Body of pancreas (tissue), 4 donors: ENCODE measurements at regions not wholly inside any gene's neighbourhood (a gene's known extent, or its start where the extent isn't known, plus 50 kb on each side); places are given as distances from the start of the nearest gene placed in this dataset.

Experiments used
- ATAC-seq: fragments of 150-250 bp; one replicate; pipeline ENCODE4 v1.9.1; 2016
- DNase-seq, 4 donors: peaks; one replicate each; pipeline ENCODE4 v3.0.0-alpha.2; 2019
- H3K27ac ChIP-seq, 4 donors: fragments of 200-600 bp; sonication (generic); 1 replicate in 3 of 4; 2 replicates in 1 of 4; pipeline versions ENCODE4 v1.5.1 to v1.6.1; 2016 to 2019; ENCODE audit warnings: mild to moderate bottlenecking in 1 of 4, mixed read lengths in 1 of 4, moderate library complexity in 1 of 4
- H3K27me3 ChIP-seq, 2 donors: fragments of 200-600 bp; sonication (generic); one replicate each; pipeline ENCODE4 v1.6.0; 2016; ENCODE audit warnings: mild to moderate bottlenecking in 1 of 2
- H3K36me3 ChIP-seq, 2 donors: fragments of 200-600 bp; sonication (generic); replicated peaks in 1 of 2; 2 replicates each; pipeline ENCODE4 v1.5.1; 2016; ENCODE audit warnings: low read depth in 2 of 2; ENCODE audit not compliant: insufficient read depth in 1 of 2
- H3K4me1 ChIP-seq: fragments of 200-600 bp; sonication (generic); one replicate; pipeline ENCODE4 v1.6.0; 2016
- H3K4me3 ChIP-seq, 2 donors: fragments of 200-600 bp; sonication (generic); 1 replicate in 1 of 2; 2 replicates in 1 of 2; pipeline ENCODE4 v1.5.1; 2016 to 2019
- H3K9me3 ChIP-seq, 3 donors: fragments of 200-600 bp; sonication (generic); 1 replicate in 2 of 3; 2 replicates in 1 of 3; pipeline ENCODE4 v1.5.1; 2016
- POLR2A ChIP-seq, 3 donors: fragments of 450-650 bp; IDR thresholded peaks; one replicate each; pipeline ENCODE4 v1.6.1; 2016; ENCODE audit warnings: antibody characterized with exemption in 3 of 3, mild to moderate bottlenecking in 2 of 3
- WGBS, 2 donors: methylation state at CpG; one replicate each; pipeline ENCODE4 v1.1.5; 2017; 5-methylcytosine and 5-hydroxymethylcytosine counted together
- intact Hi-C: fragments of 100-400 bp; cut with DNase I; formaldehyde crosslinking; loops from one replicate; pipeline ENCODE4 v1.15.1; 2023
- TF ChIP-seq, protein P1 (sequence below), 7 experiments: fragments of 450-650 bp in 4 of 7; fragments of 200-600 bp in 3 of 7; sonication (generic) in 3 of 7; IDR thresholded peaks; one replicate each; pipeline ENCODE4 v1.5.1; 2016 to 2019; ENCODE audit warnings: antibody characterized with exemption in 7 of 7

DNA sequence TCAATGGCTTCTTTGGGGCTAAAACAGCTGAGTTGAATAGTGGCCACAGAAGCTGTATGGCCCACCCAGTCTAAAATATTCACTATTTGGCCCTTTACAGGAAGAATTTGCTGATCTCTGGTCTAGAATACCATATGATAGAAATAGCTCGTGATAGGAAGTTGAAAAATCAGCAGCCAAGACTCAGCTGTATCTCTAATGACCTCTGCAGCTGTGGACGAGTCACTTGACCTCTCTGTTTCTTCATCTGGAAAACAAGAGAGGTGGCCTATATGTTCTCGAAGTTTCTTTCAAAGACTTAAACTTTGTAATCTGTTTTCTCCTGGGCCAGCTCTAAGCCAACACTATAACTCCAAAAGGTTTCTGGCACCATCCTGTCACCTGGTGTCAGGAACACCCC is 129.2 kb downstream of the ZBTB18 start:
- no peak for TF ChIP-seq POLR2A (IDR thresholded peaks at IDR 0.05)
- TF ChIP-seq, protein P1, sequence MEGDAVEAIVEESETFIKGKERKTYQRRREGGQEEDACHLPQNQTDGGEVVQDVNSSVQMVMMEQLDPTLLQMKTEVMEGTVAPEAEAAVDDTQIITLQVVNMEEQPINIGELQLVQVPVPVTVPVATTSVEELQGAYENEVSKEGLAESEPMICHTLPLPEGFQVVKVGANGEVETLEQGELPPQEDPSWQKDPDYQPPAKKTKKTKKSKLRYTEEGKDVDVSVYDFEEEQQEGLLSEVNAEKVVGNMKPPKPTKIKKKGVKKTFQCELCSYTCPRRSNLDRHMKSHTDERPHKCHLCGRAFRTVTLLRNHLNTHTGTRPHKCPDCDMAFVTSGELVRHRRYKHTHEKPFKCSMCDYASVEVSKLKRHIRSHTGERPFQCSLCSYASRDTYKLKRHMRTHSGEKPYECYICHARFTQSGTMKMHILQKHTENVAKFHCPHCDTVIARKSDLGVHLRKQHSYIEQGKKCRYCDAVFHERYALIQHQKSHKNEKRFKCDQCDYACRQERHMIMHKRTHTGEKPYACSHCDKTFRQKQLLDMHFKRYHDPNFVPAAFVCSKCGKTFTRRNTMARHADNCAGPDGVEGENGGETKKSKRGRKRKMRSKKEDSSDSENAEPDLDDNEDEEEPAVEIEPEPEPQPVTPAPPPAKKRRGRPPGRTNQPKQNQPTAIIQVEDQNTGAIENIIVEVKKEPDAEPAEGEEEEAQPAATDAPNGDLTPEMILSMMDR (IDR thresholded peaks at IDR 0.05) = no peak
- DNase-seq (no peak), ATAC-seq (no peak)
- H3K27me3 ChIP-seq = no peaks in the 10 kb centered on the region
- H3K4me3 ChIP-seq = no peak overlapping the region
- peaks cover 17% of the 10 kb centered on the region for H3K4me1 ChIP-seq
- H3K36me3 ChIP-seq = no peaks in the 10 kb centered on the region
- H3K27ac ChIP-seq = no peak overlapping the region
- no peaks in the 10 kb centered on the region for H3K9me3 ChIP-seq
- intact Hi-C loops = no loop called here
- 83 to 87% methylated on average over 3 of the region's 3 CpGs for WGBS, 2 donors

DNA sequence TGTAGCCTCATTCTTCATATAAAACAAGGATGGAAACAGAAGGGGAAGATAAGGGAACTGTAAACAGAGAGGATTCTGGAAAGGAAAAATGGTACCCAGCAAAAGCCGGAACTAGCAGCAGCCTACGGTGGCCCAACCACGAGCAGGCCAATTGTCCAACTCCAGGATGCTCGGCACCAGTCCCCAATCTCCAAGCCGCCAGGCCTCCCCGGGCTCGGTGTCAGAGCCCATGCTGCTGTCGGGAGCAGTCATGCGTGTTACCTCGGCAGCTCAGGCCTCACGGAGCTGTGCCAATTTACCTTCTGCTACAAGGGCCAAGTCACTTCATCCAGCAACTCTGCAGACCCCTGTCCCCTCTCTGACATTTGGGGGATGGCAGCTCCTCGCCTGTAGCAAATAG is 130.8 kb downstream of the ZBTB18 start:
- WGBS, 2 donors = 90 to 91% methylated on average over 12 of the region's 12 CpGs
- TF ChIP-seq POLR2A (IDR thresholded peaks at IDR 0.05) = no peak
- TF ChIP-seq, protein P1 (IDR thresholded peaks at IDR 0.05) = no peak
- Histone ChIP-seq H3K4me1 (peaks cover 5% of the 10 kb centered on the region), H3K36me3 (no peaks in the 10 kb centered on the region), H3K27me3 (no peaks in the 10 kb centered on the region), H3K4me3 (no peak overlapping the region), H3K27ac (no peak overlapping the region), H3K9me3 (no peaks in the 10 kb centered on the region)
- no peak for DNase-seq
- ATAC-seq = no peak
- intact Hi-C loops = no loop called here

DNA sequence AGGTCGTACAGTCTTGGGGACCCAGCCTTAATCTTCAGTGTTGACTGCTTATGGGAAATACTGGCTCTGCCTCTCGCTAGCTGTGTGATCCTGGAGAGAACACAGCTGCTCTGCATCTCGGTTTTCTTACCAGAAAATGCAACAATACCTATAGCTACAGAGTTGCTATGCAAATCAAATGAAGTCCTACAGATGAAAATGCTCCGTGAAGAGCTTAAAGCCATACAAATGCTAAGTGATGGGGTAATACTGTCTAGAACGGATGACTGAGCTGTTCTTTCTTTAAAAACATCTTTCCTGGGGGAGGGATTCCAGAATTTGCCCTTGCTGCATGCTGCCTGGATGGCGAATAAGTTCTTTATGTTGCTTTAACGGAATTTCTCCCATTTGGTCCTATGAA is 132.0 kb downstream of the ZBTB18 start:
- Histone ChIP-seq H3K4me1 (no peaks in the 10 kb centered on the region), H3K27ac (no peak overlapping the region), H3K4me3 (no peak overlapping the region), H3K36me3 (no peaks in the 10 kb centered on the region), H3K9me3 (no peaks in the 10 kb centered on the region), H3K27me3 (no peaks in the 10 kb centered on the region)
- WGBS, 2 donors = 79 to 85% methylated on average over 7 of the region's 7 CpGs
- DNase-seq (no peak), ATAC-seq (no peak)
- TF ChIP-seq, protein P1 (IDR thresholded peaks at IDR 0.05) = no peak
- TF ChIP-seq POLR2A (IDR thresholded peaks at IDR 0.05) = no peak
- intact Hi-C loops = no loop called here

- TF ChIP-seq, protein P1 (IDR thresholded peaks at IDR 0.05) = no peak
- TF ChIP-seq POLR2A (IDR thresholded peaks at IDR 0.05) = no peak
- intact Hi-C loops = no loop called here
These were observed 135.3 kb downstream of the ZBTB18 start for GRCh38 chr1:244186372-244186771.

GRCh38 chr1:244187310-244187709 is 136.2 kb downstream of the ZBTB18 start:
- no peak overlapping the region for H3K4me3 ChIP-seq
- H3K4me1 ChIP-seq = no peaks in the 10 kb centered on the region
- no peak for TF ChIP-seq POLR2A (IDR thresholded peaks at IDR 0.05)
- TF ChIP-seq, protein P1 (IDR thresholded peaks at IDR 0.05) = no peak
- intact Hi-C loops = no loop called here
- H3K9me3 ChIP-seq = no peaks in the 10 kb centered on the region
- DNase-seq (no peak), ATAC-seq (peak; percentile 21)
- WGBS, 2 donors = 88 to 90% methylated on average over 9 to 12 of the region's 12 CpGs
- no peak overlapping the region for H3K27ac ChIP-seq
- H3K36me3 ChIP-seq = no peaks in the 10 kb centered on the region
- H3K27me3 ChIP-seq = no peaks in the 10 kb centered on the region

More at GRCh38 chr1:244186372-244186771, 135.3 kb downstream of the ZBTB18 start:
- Histone ChIP-seq H3K27me3 (no peaks in the 10 kb centered on the region), H3K4me3 (no peak overlapping the region), H3K9me3 (no peaks in the 10 kb centered on the region), H3K4me1 (no peaks in the 10 kb centered on the region), H3K36me3 (no peaks in the 10 kb centered on the region), H3K27ac (no peak overlapping the region)
- ATAC-seq (no peak), DNase-seq (no peak)
- 83 to 86% methylated on average over 10 of the region's 10 CpGs for WGBS, 2 donors
